Esophagus squamous epithelium (tissue), 4 donors: ENCODE measurements at regions not wholly inside any gene's neighbourhood (a gene's known extent, or its start where the extent isn't known, plus 50 kb on each side); places are given as distances from the start of the nearest gene placed in this dataset.

ENCODE experiments used
- POLR2A ChIP-seq, 4 donors: fragments of 450-650 bp; IDR thresholded peaks; one replicate each; pipeline ENCODE4 v1.6.1; 2017; ENCODE audit warnings: antibody characterized with exemption in 4 of 4, mild to moderate bottlenecking in 4 of 4, moderate library complexity in 3 of 4
- TF ChIP-seq, protein P1 (sequence below), 6 experiments: fragments of 450-650 bp in 4 of 6; fragments of 200-600 bp in 2 of 6; sonication (generic) in 2 of 6; IDR thresholded peaks; one replicate each; pipeline ENCODE4 v1.5.1; 2016 to 2019; ENCODE audit warnings: antibody characterized with exemption in 6 of 6, mild to moderate bottlenecking in 4 of 6, moderate library complexity in 4 of 6

DNA sequence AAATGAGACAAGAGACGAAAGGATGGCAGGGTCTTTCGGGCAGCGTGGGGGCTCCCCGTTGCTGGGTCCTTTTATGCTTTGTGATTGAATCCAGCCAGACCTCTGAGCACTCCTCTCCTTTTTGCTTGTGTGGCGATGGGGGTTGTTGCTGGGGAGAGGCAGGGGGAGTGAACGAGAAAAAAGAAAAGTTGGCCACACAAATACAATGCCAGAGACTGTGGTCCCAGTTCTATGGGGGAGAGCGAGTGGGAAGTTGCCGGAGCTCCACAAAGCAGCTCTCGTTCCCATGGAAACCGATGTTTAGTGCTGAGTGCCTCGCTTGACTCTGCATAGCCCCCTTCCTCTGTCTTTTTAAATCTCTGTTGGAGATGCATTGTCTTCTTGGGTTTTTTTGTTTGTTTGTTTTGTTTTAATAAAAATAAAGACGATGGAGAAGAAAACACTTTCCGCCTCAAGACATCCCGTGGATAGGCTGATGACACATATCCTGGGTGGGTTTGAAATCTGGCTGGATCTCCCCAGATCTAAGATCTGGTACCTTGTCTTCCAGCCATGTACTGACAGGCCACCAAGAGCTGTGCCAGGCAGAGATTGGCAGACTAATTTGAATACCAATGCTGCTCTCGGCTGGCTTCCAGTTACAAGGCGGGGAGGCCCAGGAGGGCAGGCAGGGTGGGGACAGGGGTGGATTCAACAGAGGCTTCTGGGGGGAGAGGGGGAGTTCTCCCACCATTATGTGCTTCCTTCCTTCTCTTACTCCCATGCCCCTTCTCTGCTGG is 529.3 kb downstream of the QKI start:
- TF ChIP-seq, protein P1, sequence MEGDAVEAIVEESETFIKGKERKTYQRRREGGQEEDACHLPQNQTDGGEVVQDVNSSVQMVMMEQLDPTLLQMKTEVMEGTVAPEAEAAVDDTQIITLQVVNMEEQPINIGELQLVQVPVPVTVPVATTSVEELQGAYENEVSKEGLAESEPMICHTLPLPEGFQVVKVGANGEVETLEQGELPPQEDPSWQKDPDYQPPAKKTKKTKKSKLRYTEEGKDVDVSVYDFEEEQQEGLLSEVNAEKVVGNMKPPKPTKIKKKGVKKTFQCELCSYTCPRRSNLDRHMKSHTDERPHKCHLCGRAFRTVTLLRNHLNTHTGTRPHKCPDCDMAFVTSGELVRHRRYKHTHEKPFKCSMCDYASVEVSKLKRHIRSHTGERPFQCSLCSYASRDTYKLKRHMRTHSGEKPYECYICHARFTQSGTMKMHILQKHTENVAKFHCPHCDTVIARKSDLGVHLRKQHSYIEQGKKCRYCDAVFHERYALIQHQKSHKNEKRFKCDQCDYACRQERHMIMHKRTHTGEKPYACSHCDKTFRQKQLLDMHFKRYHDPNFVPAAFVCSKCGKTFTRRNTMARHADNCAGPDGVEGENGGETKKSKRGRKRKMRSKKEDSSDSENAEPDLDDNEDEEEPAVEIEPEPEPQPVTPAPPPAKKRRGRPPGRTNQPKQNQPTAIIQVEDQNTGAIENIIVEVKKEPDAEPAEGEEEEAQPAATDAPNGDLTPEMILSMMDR (IDR thresholded peaks at IDR 0.05), result no peak
- TF ChIP-seq POLR2A (IDR thresholded peaks at IDR 0.05), result no peak
